SK-N-SH (cell line): ENCODE measurements at regions not wholly inside any gene's neighbourhood (a gene's known extent, or its start where the extent isn't known, plus 50 kb on each side); places are given as distances from the start of the nearest gene placed in this dataset.

Source experiments
- CTCF ChIA-PET: fragments of 300-600, 350-600 bp; formaldehyde crosslinking; extraction: SDS; loops from one replicate; lab custom pipeline; 2021; lab: Yijun Ruan, JAX
- POLR2A ChIA-PET: fragments of 350-600 bp; sonication (Branson Sonifier 250); formaldehyde crosslinking; extraction: SDS; loops from one replicate; lab custom pipeline; 2020; ENCODE audit warnings: antibody characterized with exemption, inconsistent platforms; lab: Yijun Ruan, JAX
- DNase-seq: peaks from one replicate; pipeline ENCODE4 v3.0.0; 2012
- H2AFZ ChIP-seq: fragments of 200-600 bp; sonication (generic); 2 replicates; pipeline ENCODE4 v1.8.1; 2016; ENCODE audit warnings: antibody characterized with exemption, mild to moderate bottlenecking, low read depth
- H3F3A ChIP-seq: fragments of 200-600 bp; sonication (generic); replicated peaks from 2 replicates; pipeline ENCODE3; 2016; ENCODE audit warnings: antibody characterized with exemption, mild to moderate bottlenecking; ENCODE audit not compliant: insufficient read depth
- H3K27ac ChIP-seq, 2 experiments: fragments of 200-500 bp in 1 of 2; fragments of 200-600 bp in 1 of 2; sonication (Bioruptor generic) in 1 of 2; sonication (generic), shearing (Covaris generic) in 1 of 2; 2 replicates each; pipeline versions ENCODE4 v1.5.1 to v1.6.1; 2014 to 2016; ENCODE audit warnings: low read depth in 2 of 2, inconsistent platforms in 1 of 2, low read length in 1 of 2, mild to moderate bottlenecking in 1 of 2, mixed read lengths in 1 of 2
- H3K27me3 ChIP-seq: fragments of 200-600 bp; sonication (generic), shearing (Covaris generic); 2 replicates; pipeline ENCODE4 v1.6.1; 2016; ENCODE audit warnings: mixed run types; ENCODE audit not compliant: insufficient read depth
- H3K36me3 ChIP-seq, 2 experiments: fragments of 200-500 bp in 1 of 2; fragments of 200-600 bp in 1 of 2; sonication (Bioruptor generic) in 1 of 2; sonication (generic) in 1 of 2; replicated peaks in 1 of 2; 2 replicates each; pipeline versions ENCODE3 to v1.5.1; 2014 to 2016; ENCODE audit warnings: low read length in 1 of 2, mild to moderate bottlenecking in 1 of 2; ENCODE audit not compliant: insufficient read depth in 2 of 2, control insufficient read depth in 1 of 2
- H3K4me1 ChIP-seq, 2 experiments: fragments of 200-500 bp in 1 of 2; fragments of 200-600 bp in 1 of 2; sonication (Bioruptor generic) in 1 of 2; sonication (generic), shearing (Covaris generic) in 1 of 2; 2 replicates each; pipeline versions ENCODE4 v1.5.1 to v1.6.1; 2014 to 2016; ENCODE audit warnings: low read depth in 1 of 2, low read length in 1 of 2, mixed run types in 1 of 2; ENCODE audit not compliant: insufficient read depth in 2 of 2, control insufficient read depth in 1 of 2
- H3K4me2 ChIP-seq: fragments of 200-600 bp; sonication (generic), shearing (Covaris generic); 2 replicates; pipeline ENCODE4 v1.6.1; 2017; ENCODE audit warnings: mixed run types
- H3K4me3 ChIP-seq, 2 experiments: fragments of 200-500 bp in 1 of 2; fragments of 200-600 bp in 1 of 2; sonication (Bioruptor generic) in 1 of 2; sonication (generic), shearing (Covaris generic) in 1 of 2; 2 replicates each; pipeline versions ENCODE4 v1.5.1 to v1.8.1; 2014 to 2016; ENCODE audit warnings: low read depth in 2 of 2, inconsistent platforms in 1 of 2, low read length in 1 of 2, mild to moderate bottlenecking in 1 of 2, mixed read lengths in 1 of 2, moderate library complexity in 1 of 2
- H3K79me2 ChIP-seq: fragments of 200-600 bp; sonication (generic); 2 replicates; pipeline ENCODE4 v1.8.1; 2017; ENCODE audit warnings: mild to moderate bottlenecking; ENCODE audit not compliant: insufficient read depth
- H3K9ac ChIP-seq: fragments of 200-600 bp; sonication (generic); 2 replicates; pipeline ENCODE4 v1.6.1; 2017; ENCODE audit warnings: mixed run types
- H3K9me2 ChIP-seq: fragments of 200-600 bp; sonication (generic); 2 replicates; pipeline ENCODE4 v1.6.1; 2017; ENCODE audit warnings: mixed run types
- H3K9me3 ChIP-seq: fragments of 200-600 bp; sonication (generic); 2 replicates; pipeline ENCODE4 v1.6.1; 2017; ENCODE audit warnings: mixed run types, mild to moderate bottlenecking, moderate library complexity
- H4K20me1 ChIP-seq: fragments of 200-600 bp; sonication (generic); 2 replicates; pipeline ENCODE4 v1.6.1; 2017; ENCODE audit warnings: mild to moderate bottlenecking, mixed run types; ENCODE audit not compliant: insufficient read depth
- CHD2 ChIP-seq: fragments of 150-350 bp; IDR thresholded peaks from 2 replicates; pipeline ENCODE4 v1.6.1; 2018; ENCODE audit warnings: low read length; ENCODE audit not compliant: partially characterized antibody
- CTCF ChIP-seq: fragments of 200-600 bp; sonication (generic); IDR thresholded peaks from 2 replicates; pipeline ENCODE4 v1.6.1; 2017; ENCODE audit warnings: antibody characterized with exemption, mild to moderate bottlenecking, moderate library complexity
- EP300 ChIP-seq, 2 experiments: IDR thresholded peaks; 2 replicates each; pipeline versions ENCODE4 v1.4.0 to v1.6.1; 2012; ENCODE audit warnings: borderline replicate concordance in 1 of 2, low read depth in 1 of 2, low read length in 1 of 2
- FOXJ3 ChIP-seq: sonication (generic); formaldehyde crosslinking; IDR thresholded peaks from 2 replicates; pipeline ENCODE4 v1.5.1; 2020; ENCODE audit warnings: mild to moderate bottlenecking, missing genetic modification reagents
- GATA2 ChIP-seq: sonication (generic); formaldehyde crosslinking; IDR thresholded peaks from 2 replicates; pipeline ENCODE4 v1.5.0; 2020; ENCODE audit warnings: mild to moderate bottlenecking, missing genetic modification reagents
- NFIC ChIP-seq: IDR thresholded peaks from 2 replicates; pipeline ENCODE4 v1.4.0; 2012; ENCODE audit warnings: borderline replicate concordance
- PBX3 ChIP-seq: IDR thresholded peaks from 2 replicates; pipeline ENCODE4; 2012
- RAD21 ChIP-seq: IDR thresholded peaks from 2 replicates; pipeline ENCODE4 v1.6.1; 2012; ENCODE audit warnings: mild to moderate bottlenecking, low read length
- REST ChIP-seq: IDR thresholded peaks from 2 replicates; pipeline ENCODE4 v1.6.1; 2012; ENCODE audit warnings: mild to moderate bottlenecking, low read depth, low read length, moderate library complexity
- RXRA ChIP-seq: IDR thresholded peaks from 2 replicates; pipeline ENCODE4 v1.4.0; 2012; ENCODE audit warnings: low read depth, mild to moderate bottlenecking, borderline replicate concordance
- TAF1 ChIP-seq: IDR thresholded peaks from 2 replicates; pipeline ENCODE4 v1.6.1; 2012; ENCODE audit warnings: low read depth, mild to moderate bottlenecking, low read length, moderate library complexity, borderline replicate concordance
- TCF12 ChIP-seq: IDR thresholded peaks from 2 replicates; pipeline ENCODE4 v1.4.0; 2012
- USF2 ChIP-seq: fragments of 150-350 bp; IDR thresholded peaks from 2 replicates; pipeline ENCODE4 v1.6.1; 2017; ENCODE audit warnings: antibody characterized with exemption, low read length, low read depth, borderline replicate concordance
- WGBS: methylation state at CpG from one replicate; pipeline ENCODE4 v1.1.6; 2017; ENCODE audit warnings: low lambda C conversion rate; 5-methylcytosine and 5-hydroxymethylcytosine counted together

GRCh38 chr18:29873211-29873610 is 1169.3 kb downstream of the DSC3 start:
- 79% methylated on average over 8 of the region's 8 CpGs for WGBS
- CTCF ChIA-PET = interaction anchor here (0.7 to 5.1 kb wide), 6 partner anchors 10 to 482 kb away, joined by 3 to 73 read pairs (median 6); no protein-coding TSS in a partner anchor
- no peak overlapping the region for H3K4me2 ChIP-seq

More at GRCh38 chr18:29873211-29873610, 1169.3 kb downstream of the DSC3 start:
- no peak for DNase-seq
- no peaks in the 10 kb centered on the region for H3K4me1 ChIP-seq
- no peaks in the 10 kb centered on the region for H4K20me1 ChIP-seq
- POLR2A ChIA-PET = no interaction called here
- no peaks in the 10 kb centered on the region for H3K27me3 ChIP-seq
- no peaks in the 10 kb centered on the region for H3K9me2 ChIP-seq
- H2AFZ ChIP-seq = no peak overlapping the region
- TF ChIP-seq RAD21 = no peak
- no peak for TF ChIP-seq EP300 (IDR thresholded peaks at IDR 0.05; ENCODE audit: borderline replicate concordance in 1 of 2, low read depth in 1 of 2, low read length in 1 of 2)
- no peak for TF ChIP-seq NFIC
- no peak for TF ChIP-seq TCF12
- no peak for TF ChIP-seq RXRA
- TF ChIP-seq GATA2 = no peak
- TF ChIP-seq CHD2 = no peak
- TF ChIP-seq FOXJ3 (CRISPR knock-in tag) = no peak
- no peak for TF ChIP-seq CTCF
- TF ChIP-seq TAF1 = no peak
- no peak for TF ChIP-seq REST
- no peak for TF ChIP-seq USF2
- no peak for TF ChIP-seq PBX3
- H3K36me3 ChIP-seq = no peaks in the 10 kb centered on the region
- no peaks in the 10 kb centered on the region for H3K79me2 ChIP-seq
- no peaks in the 10 kb centered on the region for H3F3A ChIP-seq
- no peak overlapping the region for H3K27ac ChIP-seq
- no peak overlapping the region for H3K4me3 ChIP-seq
- no peak overlapping the region for H3K9ac ChIP-seq
- no peaks in the 10 kb centered on the region for H3K9me3 ChIP-seq
